GM19452 (cell line): ENCODE measurements at regions not wholly inside any gene's neighbourhood (a gene's known extent, or its start where the extent isn't known, plus 50 kb on each side); places are given as distances from the start of the nearest gene placed in this dataset.
"Not testable (repeated sequence)": the region's sequence is repeated elsewhere in the genome, so short reads cannot be mapped to it uniquely, and the experiment has no call there.

Experiments
- ATAC-seq: cut with Tn5 transposase; IDR thresholded peaks from one replicate; pipeline ENCODE4 v1.9.1; 2021; ENCODE audit not compliant: unreplicated experiment

DNA sequence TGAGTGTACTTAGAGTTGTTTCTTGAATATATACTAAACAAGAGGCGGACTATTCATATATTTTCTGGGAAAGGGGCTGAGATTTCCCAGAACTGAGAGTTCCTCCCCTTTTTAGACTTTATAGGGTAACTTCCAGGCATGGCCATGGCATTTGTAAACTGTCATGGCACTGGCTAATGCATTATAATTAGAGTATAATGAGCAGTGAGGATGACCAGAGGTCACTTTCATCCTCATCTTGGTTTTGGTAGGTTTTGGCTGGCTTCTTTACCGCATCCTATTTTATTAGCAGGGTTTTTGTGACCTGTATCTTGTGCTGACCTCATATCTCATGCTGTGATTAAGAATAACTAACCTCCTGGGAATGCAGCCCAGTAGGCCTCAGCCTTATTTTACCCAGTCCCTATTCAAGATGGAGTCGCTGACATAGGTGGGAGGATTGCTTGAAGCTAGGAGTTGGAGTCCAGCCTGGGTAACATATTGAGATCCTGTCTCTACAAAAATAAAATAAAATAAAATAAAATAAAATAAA is 91.4 kb downstream of the MOBP start:
- no peak for ATAC-seq

- ATAC-seq: no peak
Observed at GRCh38 chr3:39559543-39559942, 92.1 kb downstream of the MOBP start.

- ATAC-seq: no peak
Observed at GRCh38 chr3:39568508-39568907, 101.0 kb downstream of the MOBP start.

- ATAC-seq: no peak
Observed at GRCh38 chr3:39569095-39569494, 101.6 kb downstream of the MOBP start.

DNA sequence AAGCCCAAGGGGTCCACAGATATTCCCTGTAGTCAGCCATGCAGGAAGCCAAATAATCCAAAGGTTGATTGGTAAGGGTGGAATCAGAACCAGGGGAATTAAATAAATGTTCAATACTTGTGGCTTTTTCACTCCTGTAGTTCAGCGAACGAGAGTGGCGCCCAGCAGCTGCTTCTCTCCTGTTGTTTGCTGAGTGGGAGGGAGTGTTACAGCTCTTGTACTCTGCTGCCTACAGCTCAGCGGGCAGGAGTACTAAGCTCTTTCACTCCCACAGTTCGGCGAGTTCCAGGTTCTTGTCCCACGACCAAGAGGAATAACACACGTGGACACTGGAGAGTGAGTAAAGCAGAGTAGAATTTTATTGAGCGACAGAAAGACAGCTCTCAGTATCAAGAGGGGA is 105.9 kb downstream of the MOBP start:
- ATAC-seq: no peak

DNA sequence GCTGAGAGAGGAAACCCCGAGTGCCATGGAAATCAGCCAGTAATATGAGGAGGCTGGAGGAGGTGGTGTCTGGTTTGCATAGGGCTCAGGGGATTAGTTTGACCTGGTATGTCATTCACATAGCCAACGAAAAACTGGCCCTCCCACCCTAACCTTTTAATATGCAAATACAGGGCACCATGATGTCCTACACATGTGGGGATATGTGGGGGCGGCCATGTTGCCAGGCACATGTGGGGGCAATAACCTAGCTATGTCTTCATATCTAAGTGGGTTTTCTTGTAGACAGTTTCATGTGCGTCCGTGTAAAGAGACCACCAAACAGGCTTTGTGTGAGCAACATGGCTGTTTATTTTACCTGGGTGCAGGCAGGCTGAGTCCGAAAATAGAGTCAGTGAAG is 110.1 kb downstream of the MOBP start:
- no peak for ATAC-seq

DNA sequence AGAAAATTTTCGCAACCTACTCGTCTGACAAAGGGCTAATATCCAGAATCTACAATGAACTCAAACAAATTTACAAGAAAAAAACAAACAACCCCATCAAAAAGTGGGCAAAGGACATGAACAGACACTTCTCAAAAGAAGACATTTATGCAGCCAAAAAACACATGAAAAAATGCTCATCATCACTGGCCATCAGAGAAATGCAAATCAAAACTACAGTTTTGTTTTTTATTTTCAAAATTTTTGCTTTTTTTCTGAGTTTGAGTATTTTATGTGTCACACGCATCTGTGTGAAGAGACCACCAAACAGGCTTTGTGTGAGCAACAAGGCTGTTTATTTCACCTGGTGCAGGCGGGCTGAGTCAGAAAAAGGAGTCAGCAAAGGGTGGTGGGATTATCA is 118.7 kb downstream of the MOBP start:
- ATAC-seq: not testable (repeated sequence)

DNA sequence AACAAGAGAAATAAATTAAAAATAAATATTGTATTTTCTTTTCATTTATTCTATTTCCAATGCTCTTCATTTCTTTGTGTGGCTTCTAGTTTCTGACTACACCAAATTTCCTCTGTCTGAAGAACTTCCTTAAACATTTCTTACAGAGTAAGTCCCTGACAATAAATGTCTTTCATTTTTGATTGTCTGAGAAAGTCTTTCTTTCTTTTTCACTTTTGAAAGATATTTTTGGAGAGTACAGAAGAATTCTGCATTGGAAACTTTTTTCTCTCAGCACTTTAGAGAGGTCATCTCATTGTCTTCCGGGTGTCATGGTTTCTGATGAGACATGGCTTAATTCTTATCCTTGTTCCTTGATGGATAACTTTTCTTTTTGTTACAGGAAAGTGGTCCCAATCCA is 119.6 kb downstream of the MOBP start:
- ATAC-seq: no peak

DNA sequence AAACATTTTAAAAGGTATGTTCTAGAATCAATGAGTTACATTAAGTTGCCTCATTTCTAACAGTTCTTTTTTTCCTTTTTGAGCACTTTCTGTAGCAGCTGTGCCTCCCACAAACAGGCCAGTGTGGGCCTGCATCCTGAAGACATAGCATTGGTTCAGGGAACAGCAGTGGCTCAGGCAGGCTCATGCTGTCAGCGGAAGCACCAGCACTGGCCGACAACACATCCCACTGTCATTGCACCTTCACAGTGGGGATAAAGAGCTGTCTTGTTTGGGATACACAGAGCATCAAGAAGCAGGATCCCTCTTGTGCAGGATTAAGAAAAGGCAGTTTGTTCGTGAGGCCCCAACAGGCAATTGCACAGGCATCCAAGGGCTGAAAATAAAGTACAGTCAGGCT is 123.3 kb downstream of the MOBP start:
- ATAC-seq: no peak

DNA sequence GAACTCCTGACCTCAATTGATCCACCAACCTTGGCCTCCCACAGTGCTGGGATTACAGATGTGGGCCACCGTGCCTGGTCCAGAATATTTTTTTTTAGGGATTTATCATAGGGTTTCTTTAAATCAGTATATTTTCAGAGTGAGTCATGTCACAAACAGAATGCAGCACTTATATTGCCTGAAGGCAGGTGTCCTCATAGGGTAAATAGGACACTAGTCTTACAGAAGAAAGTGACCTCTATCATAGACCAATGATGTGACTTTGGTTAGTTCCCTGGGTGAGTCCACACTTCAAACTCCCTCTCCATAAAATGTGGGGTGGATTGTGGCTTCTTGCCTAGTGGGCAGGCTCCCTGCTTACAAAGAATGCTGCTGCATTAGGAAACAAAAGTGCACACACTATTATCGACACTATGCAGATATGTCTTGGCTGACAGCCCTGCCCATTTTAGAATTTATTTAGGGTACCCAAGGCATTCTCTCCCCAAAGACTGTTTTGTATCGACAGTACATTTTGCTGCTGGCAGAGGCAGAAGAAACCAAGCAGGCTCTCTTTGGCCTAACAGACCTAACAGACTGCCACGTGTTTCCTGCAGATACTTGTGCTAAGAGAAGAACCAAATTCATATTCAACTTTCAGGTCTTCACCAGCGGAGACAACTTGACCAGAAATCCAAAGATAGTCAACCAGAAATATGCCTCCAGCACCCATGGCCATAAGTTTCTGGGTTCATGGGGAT is 125.0 kb downstream of the MOBP start:
- no peak for ATAC-seq

DNA sequence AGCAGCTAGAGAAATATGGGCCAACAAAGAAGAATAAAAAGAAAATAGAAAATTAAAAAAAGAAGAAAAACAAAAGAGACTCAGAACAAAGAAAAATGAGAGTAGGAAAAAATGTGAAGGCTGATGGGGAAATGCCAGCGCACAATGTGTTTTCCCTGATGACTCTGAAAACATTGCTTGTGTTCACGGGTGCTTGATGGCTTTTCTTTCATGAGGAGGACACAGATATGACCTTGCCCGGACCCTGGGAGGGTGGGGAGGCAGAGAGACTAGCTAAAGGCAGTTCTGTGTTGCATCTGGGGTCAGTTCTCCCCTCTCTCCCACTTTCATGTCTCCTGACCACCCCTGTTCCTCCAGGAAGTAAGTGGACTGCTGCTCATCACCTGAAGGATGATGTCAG is 125.9 kb downstream of the MOBP start:
- ATAC-seq: no peak

DNA sequence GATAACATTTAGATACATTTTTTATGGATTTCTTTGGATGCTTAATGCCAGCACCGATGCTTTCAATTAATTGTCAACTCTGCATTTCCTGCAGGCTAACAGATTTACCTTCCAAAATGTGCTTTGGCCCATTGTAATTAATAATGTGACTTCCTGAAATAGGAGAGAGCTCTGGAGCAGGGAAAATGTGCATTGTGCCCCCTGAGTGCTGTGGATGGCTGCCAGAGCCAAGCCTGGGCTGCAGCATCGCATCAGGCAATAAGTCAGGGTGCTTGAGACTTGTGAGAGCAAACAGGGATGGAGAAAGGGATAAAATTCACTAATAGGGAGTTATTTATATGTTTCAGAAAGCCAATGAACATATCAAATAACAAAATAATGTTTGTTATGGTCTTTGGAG is 133.8 kb downstream of the MOBP start:
- no peak for ATAC-seq

GRCh38 chr3:39605837-39606236 is 138.4 kb downstream of the MOBP start:
- ATAC-seq: no peak

GRCh38 chr3:39626198-39626597 is 158.7 kb downstream of the MOBP start:
- no peak for ATAC-seq

DNA sequence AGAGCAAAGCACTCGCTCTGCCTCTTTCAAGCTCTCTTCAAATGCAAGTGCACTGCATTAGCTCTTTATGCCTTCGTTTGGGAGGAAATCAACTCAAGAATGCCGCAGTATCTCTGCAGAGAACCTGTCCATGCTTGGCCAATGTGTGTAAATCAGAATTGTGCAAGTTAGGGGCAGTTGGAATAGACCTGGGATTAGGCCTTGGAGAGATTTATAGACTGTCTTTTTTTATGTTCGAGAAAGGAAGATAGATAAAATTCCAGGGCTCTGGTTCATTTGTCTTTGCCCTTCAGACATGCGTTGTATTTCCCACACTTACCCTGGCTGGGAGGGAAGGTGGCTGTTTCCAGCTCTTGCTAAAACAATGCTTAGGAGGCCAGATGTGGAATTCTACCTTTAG is 163.7 kb downstream of the MOBP start:
- ATAC-seq: no peak

GRCh38 chr3:39637807-39638206 is 170.3 kb downstream of the MOBP start:
- no peak for ATAC-seq

DNA sequence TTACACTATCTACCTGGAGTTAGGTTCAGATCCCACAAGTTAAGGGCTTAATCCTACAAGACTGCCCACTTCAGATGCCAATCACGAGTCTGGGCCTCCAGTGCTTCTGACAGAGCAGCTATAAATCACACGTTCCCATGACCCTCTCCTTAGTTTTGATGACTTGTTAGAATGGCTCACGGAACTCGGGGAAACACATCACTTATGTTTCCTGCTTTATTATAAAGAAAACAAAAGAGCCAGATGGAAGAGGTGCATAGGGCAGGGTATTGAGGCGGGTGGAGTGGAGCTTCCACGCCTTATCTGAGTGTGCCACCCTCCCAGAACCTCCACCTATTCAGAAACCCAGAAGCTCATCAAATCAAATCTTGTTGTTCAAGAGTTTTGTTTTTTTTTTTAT is 170.8 kb downstream of the MOBP start:
- ATAC-seq: no peak

DNA sequence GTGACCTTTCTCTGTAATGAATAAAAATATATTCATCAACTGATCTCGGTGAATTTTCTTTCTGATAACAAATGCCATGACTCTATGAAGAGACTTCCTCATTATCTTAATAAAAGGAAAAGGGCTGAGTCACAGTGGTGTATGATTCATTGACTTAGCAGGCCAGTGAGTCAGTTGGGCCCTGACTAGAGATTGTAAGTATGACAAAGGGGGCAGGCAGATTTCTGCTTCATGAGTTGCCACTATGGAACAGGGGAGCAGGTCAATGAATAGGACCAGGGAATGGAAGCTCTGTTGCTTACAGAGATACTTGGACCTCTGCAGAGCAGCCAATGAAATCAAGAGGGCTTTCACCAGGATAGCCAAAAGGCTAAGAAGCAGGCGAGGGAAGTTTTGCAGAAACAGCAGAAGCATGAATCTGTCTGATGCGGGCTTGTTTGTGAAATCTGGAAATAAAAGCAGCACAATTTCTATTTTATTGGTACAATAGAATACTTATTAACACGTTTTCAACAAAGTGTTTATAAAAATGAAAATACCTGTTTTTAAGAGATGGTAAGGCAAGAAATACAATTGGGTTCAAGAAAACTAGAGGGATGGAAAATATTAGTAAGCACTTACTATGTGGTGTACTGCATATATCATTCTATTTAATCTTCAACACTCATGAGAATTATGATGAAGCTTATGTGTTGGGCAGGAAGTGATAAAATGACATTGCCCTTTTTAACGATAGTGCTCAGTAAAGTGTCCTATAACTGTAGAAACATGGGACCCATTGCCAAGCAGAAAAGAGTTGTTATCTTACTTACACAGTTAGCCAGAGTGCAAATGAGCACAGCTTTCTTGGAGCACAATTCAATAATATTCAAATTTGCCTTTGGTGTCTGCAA is 169.8 kb upstream of the MYRIP start:
- no peak for ATAC-seq

- no peak for ATAC-seq
Observed at GRCh38 chr3:39641274-39641673, 168.1 kb upstream of the MYRIP start.

DNA sequence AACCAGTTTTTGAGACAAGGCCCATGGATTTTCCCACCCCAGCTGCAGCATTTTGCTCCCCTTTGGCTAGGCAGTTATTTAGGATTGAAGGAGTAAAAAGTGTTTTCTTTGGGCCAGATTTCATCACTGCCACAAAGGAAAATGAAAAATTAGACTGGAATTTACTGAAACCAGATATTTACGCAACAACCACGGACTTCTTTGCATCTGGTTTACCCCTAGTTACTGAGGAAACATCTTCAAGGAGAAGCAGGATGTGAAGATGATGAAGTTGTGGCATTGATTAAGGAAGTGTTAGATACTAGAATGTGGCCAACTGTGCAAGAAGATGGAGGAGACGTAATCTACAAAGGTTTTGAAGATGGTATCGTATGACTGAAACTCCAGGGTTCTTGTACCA is 165.2 kb upstream of the MYRIP start:
- no peak for ATAC-seq

- not testable (repeated sequence) for ATAC-seq
Observed at GRCh38 chr3:39651256-39651655, 158.2 kb upstream of the MYRIP start.
